Bronchial epithelial cell (primary cell): ENCODE measurements at regions not wholly inside any gene's neighbourhood (a gene's known extent, or its start where the extent isn't known, plus 50 kb on each side); places are given as distances from the start of the nearest gene placed in this dataset.
A peak's percentile ranks its signal among the peaks of the same experiment; 100 is the strongest.
"Not testable (repeated sequence)": the region's sequence is repeated elsewhere in the genome, so short reads cannot be mapped to it uniquely, and the experiment has no call there.

Source experiments
- DNase-seq: peaks from one replicate; pipeline ENCODE4 v3.0.0-alpha.2; 2010; ENCODE audit warnings: low read depth
- FAIRE-seq: peaks from 2 replicates; lab custom pipeline; 2011; peaks lifted over from hg19 to GRCh38; lab: Jason Lieb, UNC
- H3K27me3 ChIP-seq: 2 replicates; pipeline ENCODE4 v1.5.1; 2011; ENCODE audit warnings: low read length; ENCODE audit not compliant: control insufficient read depth, insufficient read depth
- H3K36me3 ChIP-seq: 2 replicates; pipeline ENCODE4 v1.5.1; 2011; ENCODE audit warnings: low read length; ENCODE audit not compliant: control insufficient read depth, insufficient read depth
- H3K4me3 ChIP-seq: 2 replicates; pipeline ENCODE4 v1.5.1; 2011; ENCODE audit warnings: mild to moderate bottlenecking, low read depth, low read length, control low read depth
- TF ChIP-seq, protein P1 (sequence below): IDR thresholded peaks from 2 replicates; pipeline ENCODE4 v1.5.1; 2011; ENCODE audit warnings: mild to moderate bottlenecking, moderate library complexity, low read length, control low read depth, inconsistent platforms; ENCODE audit not compliant: insufficient read depth, severe bottlenecking

DNA sequence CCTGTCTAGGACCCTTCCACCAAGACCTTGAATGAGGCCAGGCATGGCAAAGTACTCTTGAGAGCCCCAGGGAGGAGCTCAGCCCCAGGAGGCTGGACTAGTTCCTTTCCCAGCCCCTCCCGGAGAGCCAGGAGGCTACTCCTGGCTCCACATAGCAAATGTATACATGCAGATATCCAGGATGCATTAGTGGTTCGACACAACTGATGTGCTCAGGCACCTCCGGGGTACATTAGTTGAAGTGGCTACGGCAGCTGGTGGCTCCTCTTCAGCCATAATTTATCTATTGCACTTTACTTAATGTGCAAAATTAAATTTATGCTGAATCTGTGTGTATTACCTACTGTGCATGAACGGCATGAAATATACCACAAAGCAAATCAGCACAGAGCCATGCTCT lies 182.8 kb upstream of the MEIS1 start:
- no peaks in the 10 kb centered on the region for H3K36me3 ChIP-seq
- no peak for FAIRE-seq
- no peak overlapping the region for H3K4me3 ChIP-seq
- peaks cover 2% of the 10 kb centered on the region for H3K27me3 ChIP-seq
- no peak for DNase-seq
- TF ChIP-seq, protein P1, sequence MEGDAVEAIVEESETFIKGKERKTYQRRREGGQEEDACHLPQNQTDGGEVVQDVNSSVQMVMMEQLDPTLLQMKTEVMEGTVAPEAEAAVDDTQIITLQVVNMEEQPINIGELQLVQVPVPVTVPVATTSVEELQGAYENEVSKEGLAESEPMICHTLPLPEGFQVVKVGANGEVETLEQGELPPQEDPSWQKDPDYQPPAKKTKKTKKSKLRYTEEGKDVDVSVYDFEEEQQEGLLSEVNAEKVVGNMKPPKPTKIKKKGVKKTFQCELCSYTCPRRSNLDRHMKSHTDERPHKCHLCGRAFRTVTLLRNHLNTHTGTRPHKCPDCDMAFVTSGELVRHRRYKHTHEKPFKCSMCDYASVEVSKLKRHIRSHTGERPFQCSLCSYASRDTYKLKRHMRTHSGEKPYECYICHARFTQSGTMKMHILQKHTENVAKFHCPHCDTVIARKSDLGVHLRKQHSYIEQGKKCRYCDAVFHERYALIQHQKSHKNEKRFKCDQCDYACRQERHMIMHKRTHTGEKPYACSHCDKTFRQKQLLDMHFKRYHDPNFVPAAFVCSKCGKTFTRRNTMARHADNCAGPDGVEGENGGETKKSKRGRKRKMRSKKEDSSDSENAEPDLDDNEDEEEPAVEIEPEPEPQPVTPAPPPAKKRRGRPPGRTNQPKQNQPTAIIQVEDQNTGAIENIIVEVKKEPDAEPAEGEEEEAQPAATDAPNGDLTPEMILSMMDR, result no peak

DNA sequence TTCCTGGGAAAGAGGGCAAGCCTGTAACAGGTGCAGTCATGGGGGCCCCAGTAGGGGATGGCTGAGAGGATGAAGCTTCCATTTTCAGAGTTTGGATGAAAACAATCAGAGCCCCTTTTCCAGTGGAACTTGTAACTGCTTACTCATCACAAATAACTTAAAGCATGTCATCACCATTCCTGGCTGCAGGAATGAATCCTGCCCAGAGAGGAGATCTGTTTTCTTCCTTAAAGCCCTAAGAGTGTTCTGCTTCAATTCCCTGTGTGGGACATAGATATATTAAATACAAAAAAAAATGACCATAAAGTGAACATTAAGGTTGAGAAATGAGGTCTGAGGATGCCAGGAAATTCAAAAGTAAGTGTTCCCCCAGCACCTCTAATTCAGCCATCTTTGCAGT lies 183.4 kb upstream of the MEIS1 start:
- DNase-seq (no peak), FAIRE-seq (no peak)
- Histone ChIP-seq H3K36me3 (no peaks in the 10 kb centered on the region), H3K4me3 (no peak overlapping the region), H3K27me3 (peaks cover 2% of the 10 kb centered on the region)
- TF ChIP-seq, protein P1, result no peak

DNA sequence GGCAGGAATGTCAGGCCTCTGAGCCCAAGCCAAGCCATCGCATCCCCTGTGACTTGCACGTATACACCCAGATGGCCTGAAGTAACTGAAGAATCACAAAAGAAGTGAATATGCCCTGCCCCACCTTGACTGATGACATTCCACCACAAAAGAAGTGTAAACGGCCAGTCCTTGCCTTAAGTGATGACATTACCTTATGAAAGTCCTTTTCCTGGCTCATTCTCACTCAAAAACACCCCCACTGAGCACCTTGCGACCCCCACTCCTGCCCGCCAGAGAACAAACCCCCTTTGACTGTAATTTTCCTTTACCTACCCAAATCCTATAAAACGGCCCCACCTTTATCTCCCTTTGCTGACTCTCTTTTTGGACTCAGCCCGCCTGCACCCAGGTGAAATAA lies 185.8 kb upstream of the MEIS1 start:
- H3K4me3 ChIP-seq, FAIRE-seq, H3K27me3 ChIP-seq, H3K36me3 ChIP-seq, DNase-seq: not testable (repeated sequence)

DNA sequence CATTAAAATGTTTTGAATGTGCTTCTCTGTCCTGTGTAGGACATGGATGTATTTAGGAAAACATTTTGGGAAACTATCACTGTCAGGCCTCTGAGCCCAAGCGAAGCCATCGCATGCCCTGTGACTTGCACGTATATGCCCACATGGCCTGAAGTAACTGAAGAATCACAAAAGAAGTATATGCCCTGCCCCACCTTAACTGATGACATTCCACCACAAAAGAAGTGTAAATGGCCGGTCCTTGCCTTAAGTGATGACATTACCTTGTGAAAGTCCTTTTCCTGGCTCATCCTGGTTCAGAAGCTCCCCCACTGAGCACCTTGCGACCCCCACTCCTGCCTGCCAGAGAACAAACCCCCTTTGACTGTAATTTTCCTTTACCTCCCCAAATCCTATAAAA lies 191.1 kb upstream of the MEIS1 start:
- not testable (repeated sequence) for H3K4me3 ChIP-seq, H3K36me3 ChIP-seq, DNase-seq, FAIRE-seq, H3K27me3 ChIP-seq

DNA sequence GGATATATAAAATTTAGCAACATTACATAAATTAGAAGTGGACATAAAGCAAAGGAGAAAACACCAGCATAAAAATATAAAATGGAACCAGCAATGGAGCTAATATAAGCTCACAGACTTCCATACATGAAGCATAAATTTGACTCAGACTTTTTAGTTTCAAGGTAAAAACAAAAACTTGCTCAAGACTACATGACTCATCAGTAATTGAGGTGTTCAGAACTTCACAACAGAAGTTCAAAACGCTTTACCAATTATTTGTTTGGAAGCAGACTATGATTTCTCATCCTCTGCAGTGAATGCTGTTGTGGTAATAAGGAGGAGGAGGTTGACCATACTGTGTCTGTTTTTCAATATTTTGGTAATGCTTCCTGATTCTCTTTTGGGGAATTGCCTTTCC lies 192.0 kb upstream of the MEIS1 start:
- not testable (repeated sequence) for H3K36me3 ChIP-seq, H3K27me3 ChIP-seq, FAIRE-seq, H3K4me3 ChIP-seq
- peak; percentile 64 for DNase-seq

DNA sequence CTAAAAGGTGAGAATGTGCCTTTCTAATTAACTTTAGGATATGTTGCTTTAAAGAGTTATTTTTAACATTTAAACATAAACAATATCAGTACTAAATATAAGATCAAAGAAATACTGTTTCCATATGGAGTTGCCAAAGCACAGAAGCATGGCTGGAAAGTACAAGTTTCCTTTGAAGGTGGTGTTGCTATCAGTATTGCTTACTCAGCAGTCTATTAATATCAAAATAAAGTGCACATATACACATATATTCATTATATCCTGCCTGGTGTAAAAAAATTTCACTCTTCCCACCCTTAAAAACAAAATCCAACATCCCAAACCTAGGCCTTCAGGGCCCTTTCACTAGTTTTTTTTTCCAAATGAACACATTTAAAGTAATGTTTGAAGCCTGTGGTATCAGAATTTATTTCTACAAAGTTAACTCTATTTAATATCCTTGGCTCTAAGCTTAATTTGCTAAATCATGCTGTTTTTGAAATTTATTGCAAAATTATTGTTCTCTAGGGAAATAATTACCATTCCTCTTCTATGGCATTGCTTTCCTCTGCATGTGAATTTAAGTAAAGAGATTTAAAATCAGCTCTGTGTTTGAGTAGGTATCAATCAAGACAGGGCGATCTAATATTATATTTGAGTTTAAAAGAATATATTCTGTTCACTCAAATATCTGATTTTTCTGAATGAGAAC lies 192.7 kb upstream of the MEIS1 start:
- FAIRE-seq, result no peak
- TF ChIP-seq, protein P1, result no peak
- Histone ChIP-seq H3K27me3 (no peaks in the 10 kb centered on the region), H3K36me3 (no peaks in the 10 kb centered on the region), H3K4me3 (no peak overlapping the region)
- DNase-seq, result no peak

DNA sequence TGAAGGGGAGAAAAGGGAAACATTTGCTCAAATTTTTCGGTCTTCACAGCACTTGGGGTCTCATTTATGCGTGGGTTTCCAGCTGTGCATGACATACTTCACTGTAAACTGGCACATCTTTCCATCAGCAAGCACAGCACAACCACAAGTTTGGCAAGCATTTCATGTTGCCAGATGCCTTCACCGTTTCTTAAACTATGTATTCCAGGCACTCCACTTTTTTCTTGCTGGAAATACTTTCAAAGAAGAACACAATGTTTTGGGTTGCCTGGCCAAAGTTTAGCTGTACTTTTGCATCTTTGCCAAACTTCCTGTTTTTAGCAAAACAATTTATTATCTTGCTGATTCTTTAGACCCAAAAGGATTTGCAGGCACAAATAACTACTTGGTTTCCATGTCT lies 194.6 kb upstream of the MEIS1 start:
- DNase-seq (no peak), FAIRE-seq (no peak)
- TF ChIP-seq, protein P1, result no peak
- Histone ChIP-seq H3K36me3 (no peaks in the 10 kb centered on the region), H3K4me3 (no peak overlapping the region), H3K27me3 (no peaks in the 10 kb centered on the region)
